Suppressor macrophage (primary cell): ENCODE measurements at regions not wholly inside any gene's neighbourhood (a gene's known extent, or its start where the extent isn't known, plus 50 kb on each side); places are given as distances from the start of the nearest gene placed in this dataset.

Source experiments
- DNase-seq, 4 experiments: peaks; one replicate each; pipeline ENCODE4 v3.0.0-alpha.2; 2020 to 2022

- DNase-seq, result no peak
These were observed 100.9 kb upstream of the TLE3 start for GRCh38 chr15:70198441-70199123.

- DNase-seq, result no peak
These were observed 100.2 kb upstream of the TLE3 start for GRCh38 chr15:70197945-70198361.

GRCh38 chr15:70197318-70197944 lies 99.7 kb upstream of the TLE3 start:
- DNase-seq, result no peak

GRCh38 chr15:70196372-70197316 lies 98.9 kb upstream of the TLE3 start:
- DNase-seq, result no peak

GRCh38 chr15:70195587-70196305 lies 98.0 kb upstream of the TLE3 start:
- peak; percentile 28 to 69 (median 50) for DNase-seq

GRCh38 chr15:70195171-70195570 lies 97.5 kb upstream of the TLE3 start:
- DNase-seq, result no peak

- no peak for DNase-seq
These were observed 96.5 kb upstream of the TLE3 start for GRCh38 chr15:70194266-70194665.

GRCh38 chr15:70193734-70194133 lies 96.0 kb upstream of the TLE3 start:
- no peak for DNase-seq

- DNase-seq, result no peak
These were observed 94.8 kb upstream of the TLE3 start for GRCh38 chr15:70192490-70192889.

- no peak for DNase-seq
These were observed 94.3 kb upstream of the TLE3 start for GRCh38 chr15:70192041-70192440.

- DNase-seq, result no peak
These were observed 93.2 kb upstream of the TLE3 start for GRCh38 chr15:70190965-70191364.

GRCh38 chr15:70189826-70190695 lies 92.3 kb upstream of the TLE3 start:
- DNase-seq, result peak in 3 of 4 experiments; percentile 23 to 43 (median 40)

- DNase-seq, result no peak
These were observed 90.6 kb upstream of the TLE3 start for GRCh38 chr15:70188286-70188685.

- no peak for DNase-seq
These were observed 89.6 kb upstream of the TLE3 start for GRCh38 chr15:70187331-70187730.

- no peak for DNase-seq
These were observed 88.4 kb upstream of the TLE3 start for GRCh38 chr15:70186152-70186551.

- no peak for DNase-seq
These were observed 87.6 kb upstream of the TLE3 start for GRCh38 chr15:70185251-70185711.

- DNase-seq, result peak in 3 of 4 experiments; percentile 42 to 61 (median 48)
These were observed 85.4 kb upstream of the TLE3 start for GRCh38 chr15:70182858-70183695.

- no peak for DNase-seq
These were observed 84.0 kb upstream of the TLE3 start for GRCh38 chr15:70181626-70182255.

- no peak for DNase-seq
These were observed 82.6 kb upstream of the TLE3 start for GRCh38 chr15:70180186-70180875.
